ENCODE measurements at regions not wholly inside any gene's neighbourhood (a gene's known extent, or its start where the extent isn't known, plus 50 kb on each side); places are given as distances from the start of the nearest gene placed in this dataset.

GRCh38 chr4:110953898-110954297 lies 331.0 kb upstream of the PITX2 start:
- TF ChIP-seq POLR2A (IDR thresholded peaks at IDR 0.05; ENCODE audit: low read depth, low read length) (no peak), POLR2AphosphoS5 (IDR thresholded peaks at IDR 0.05; ENCODE audit: low read depth, low read length) (no peak), TAF1 (IDR thresholded peaks at IDR 0.05; ENCODE audit: low read depth, low read length) (no peak)
